ENCODE measurements at regions not wholly inside any gene's neighbourhood (a gene's known extent, or its start where the extent isn't known, plus 50 kb on each side); places are given as distances from the start of the nearest gene placed in this dataset.

- TF ChIP-seq, protein P1, sequence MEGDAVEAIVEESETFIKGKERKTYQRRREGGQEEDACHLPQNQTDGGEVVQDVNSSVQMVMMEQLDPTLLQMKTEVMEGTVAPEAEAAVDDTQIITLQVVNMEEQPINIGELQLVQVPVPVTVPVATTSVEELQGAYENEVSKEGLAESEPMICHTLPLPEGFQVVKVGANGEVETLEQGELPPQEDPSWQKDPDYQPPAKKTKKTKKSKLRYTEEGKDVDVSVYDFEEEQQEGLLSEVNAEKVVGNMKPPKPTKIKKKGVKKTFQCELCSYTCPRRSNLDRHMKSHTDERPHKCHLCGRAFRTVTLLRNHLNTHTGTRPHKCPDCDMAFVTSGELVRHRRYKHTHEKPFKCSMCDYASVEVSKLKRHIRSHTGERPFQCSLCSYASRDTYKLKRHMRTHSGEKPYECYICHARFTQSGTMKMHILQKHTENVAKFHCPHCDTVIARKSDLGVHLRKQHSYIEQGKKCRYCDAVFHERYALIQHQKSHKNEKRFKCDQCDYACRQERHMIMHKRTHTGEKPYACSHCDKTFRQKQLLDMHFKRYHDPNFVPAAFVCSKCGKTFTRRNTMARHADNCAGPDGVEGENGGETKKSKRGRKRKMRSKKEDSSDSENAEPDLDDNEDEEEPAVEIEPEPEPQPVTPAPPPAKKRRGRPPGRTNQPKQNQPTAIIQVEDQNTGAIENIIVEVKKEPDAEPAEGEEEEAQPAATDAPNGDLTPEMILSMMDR (IDR thresholded peaks at IDR 0.05 in 2 of 3, conservative IDR thresholded peaks at IDR 0.05 in 1 of 3; ENCODE audit: borderline replicate concordance in 1 of 3, insufficient read depth in 1 of 3, low read depth in 2 of 3, low read length in 2 of 3), result peak in 1 of 3 experiments; percentile 23; a peak in 3 of 6 replicates
- TF ChIP-seq POLR2A (IDR thresholded peaks at IDR 0.05; ENCODE audit: borderline replicate concordance, extremely low read depth, insufficient read depth, insufficient read length), result no peak
- no peak for TF ChIP-seq YY1 (IDR thresholded peaks at IDR 0.05; ENCODE audit: extremely low read depth, insufficient replicate concordance, low read depth, low read length)
- 0 out of 2 replicates have a peak, but pooled peaks have one; percentile 6 for TF ChIP-seq RAD21 (IDR thresholded peaks at IDR 0.05; ENCODE audit: low read depth)
- TF ChIP-seq ZFX (IDR thresholded peaks at IDR 0.05), result no peak
- no peak for TF ChIP-seq JUND (IDR thresholded peaks at IDR 0.05)
- TF ChIP-seq, protein P2, sequence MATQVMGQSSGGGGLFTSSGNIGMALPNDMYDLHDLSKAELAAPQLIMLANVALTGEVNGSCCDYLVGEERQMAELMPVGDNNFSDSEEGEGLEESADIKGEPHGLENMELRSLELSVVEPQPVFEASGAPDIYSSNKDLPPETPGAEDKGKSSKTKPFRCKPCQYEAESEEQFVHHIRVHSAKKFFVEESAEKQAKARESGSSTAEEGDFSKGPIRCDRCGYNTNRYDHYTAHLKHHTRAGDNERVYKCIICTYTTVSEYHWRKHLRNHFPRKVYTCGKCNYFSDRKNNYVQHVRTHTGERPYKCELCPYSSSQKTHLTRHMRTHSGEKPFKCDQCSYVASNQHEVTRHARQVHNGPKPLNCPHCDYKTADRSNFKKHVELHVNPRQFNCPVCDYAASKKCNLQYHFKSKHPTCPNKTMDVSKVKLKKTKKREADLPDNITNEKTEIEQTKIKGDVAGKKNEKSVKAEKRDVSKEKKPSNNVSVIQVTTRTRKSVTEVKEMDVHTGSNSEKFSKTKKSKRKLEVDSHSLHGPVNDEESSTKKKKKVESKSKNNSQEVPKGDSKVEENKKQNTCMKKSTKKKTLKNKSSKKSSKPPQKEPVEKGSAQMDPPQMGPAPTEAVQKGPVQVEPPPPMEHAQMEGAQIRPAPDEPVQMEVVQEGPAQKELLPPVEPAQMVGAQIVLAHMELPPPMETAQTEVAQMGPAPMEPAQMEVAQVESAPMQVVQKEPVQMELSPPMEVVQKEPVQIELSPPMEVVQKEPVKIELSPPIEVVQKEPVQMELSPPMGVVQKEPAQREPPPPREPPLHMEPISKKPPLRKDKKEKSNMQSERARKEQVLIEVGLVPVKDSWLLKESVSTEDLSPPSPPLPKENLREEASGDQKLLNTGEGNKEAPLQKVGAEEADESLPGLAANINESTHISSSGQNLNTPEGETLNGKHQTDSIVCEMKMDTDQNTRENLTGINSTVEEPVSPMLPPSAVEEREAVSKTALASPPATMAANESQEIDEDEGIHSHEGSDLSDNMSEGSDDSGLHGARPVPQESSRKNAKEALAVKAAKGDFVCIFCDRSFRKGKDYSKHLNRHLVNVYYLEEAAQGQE (IDR thresholded peaks at IDR 0.05; ENCODE audit: low read depth), result no peak
- TF ChIP-seq SRF (IDR thresholded peaks at IDR 0.05; ENCODE audit: low read depth), result no peak
Observed at GRCh38 chr5:121795511-121795910, 56.2 kb upstream of the FTMT start.

Data from HCT116 (cell line).